ENCODE measurements at regions not wholly inside any gene's neighbourhood (a gene's known extent, or its start where the extent isn't known, plus 50 kb on each side); places are given as distances from the start of the nearest gene placed in this dataset.

DNA sequence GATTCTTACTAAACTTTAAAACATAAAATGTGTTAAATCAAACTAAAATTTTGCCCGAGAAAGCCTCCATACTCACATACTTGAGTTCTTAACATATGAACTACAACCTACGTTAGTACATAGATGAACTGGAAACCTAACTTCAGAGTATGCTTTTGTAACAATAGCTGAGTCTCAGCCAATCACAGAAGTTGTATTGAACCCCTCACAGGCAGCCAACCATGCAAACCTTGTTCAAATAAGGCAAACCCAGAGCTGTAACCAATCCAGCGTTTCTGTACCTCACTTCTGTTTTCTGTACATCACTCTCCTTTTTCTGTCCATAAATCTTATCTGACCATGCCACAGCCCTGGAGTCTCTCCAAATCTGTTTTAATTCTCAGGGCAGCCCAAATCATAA is 157.3 kb upstream of the COL1A2 start:
- ATAC-seq = no peak

DNA sequence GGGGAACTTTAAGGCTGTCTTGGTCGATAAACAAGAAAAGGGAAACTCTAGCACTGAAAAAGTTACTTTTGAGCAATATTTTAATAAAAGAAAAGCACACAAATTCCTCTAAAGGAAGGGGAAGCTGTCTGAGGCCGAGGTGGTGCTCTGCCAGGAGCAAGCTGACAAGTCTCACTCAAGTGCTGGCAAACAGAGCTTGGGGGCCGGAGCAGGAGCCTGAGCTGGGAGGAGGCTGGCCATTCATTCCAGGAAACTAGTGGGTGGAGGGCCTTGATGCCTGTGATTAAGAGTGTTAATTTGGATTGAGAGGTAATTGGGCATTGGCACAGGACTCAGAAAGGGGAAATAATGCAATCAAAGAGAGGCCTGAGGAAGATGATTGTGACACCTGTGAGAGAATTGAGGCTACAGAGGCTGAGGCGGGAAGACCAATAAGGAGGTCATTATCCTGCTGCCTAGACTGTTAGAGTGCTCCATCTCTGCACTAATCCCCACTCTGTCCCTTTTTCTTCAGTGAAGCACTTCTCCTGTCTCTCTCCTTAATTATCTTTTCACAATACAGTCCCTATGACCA is 154.9 kb upstream of the COL1A2 start:
- no peak for ATAC-seq

DNA sequence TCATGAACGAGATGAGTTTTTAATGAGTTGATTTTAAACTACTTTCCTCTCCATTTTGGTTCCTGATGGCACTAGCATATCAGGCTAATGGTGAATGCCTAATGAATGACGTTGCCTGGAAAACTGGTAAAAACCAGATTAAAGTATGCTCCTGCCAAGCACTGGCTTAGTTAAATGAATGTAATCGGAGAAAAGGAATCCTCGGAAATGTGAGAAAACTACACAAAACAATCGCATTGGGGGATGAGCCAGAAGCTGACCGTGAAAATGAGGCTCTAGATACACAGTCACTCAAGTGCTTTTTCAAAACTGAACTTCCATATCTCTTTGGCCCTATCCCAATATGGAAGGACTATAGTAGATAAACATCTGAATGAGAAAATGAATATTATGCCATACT is 153.8 kb upstream of the COL1A2 start:
- ATAC-seq = no peak

DNA sequence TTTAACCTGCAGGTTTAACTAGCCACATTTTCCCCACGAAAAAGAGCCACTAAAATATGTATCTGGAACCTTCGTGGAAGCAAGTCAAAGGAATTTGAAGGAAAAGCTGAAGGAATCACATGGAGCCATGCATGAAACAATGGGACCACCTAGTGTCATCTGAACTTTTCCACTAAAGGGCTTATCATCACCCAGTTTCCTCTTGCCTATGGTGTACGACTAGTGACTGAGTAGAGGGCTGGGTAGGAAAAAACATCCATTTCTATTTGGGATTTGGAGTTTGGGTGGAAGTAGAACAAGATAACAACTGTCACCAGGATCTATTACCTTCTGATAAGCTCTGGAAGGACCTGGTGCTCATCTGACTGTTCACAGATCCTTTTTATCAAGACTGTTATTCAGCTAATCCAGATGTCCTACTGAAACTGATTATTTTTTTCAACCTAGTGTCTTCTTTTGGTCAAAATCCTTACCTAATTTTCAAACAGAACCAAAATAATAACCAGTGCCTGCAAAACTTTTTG is 153.2 kb upstream of the COL1A2 start:
- ATAC-seq = no peak

DNA sequence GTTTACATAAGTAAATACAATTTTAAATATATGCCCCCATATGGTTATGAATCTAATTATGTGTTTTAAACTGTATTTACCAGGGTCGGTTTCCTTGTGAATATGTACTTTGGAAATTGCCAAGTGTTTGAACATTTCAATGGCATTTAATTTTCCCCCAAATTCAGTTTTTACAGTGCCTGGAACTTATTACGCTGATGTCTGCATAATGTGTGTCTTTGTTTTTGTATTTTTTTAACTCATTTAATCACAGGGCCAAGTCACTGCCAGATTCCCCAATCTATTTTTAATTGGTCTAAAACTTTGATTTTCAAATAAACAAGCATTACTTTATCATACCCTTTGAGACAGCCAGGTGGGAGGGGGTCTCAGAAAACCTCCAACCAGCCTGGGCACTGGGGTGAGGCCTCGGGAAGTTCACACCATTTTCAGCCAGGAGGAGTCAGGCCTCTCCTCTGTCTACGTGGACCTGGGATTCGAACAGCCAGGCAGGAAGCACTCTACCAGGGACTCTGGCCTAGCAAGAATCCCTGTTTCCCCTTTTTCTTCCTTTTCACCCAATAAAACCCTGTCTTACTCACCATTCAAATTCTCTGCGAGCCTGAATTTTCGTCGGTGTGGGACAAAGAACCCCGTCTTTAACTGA is 151.5 kb upstream of the COL1A2 start:
- no peak for ATAC-seq

DNA sequence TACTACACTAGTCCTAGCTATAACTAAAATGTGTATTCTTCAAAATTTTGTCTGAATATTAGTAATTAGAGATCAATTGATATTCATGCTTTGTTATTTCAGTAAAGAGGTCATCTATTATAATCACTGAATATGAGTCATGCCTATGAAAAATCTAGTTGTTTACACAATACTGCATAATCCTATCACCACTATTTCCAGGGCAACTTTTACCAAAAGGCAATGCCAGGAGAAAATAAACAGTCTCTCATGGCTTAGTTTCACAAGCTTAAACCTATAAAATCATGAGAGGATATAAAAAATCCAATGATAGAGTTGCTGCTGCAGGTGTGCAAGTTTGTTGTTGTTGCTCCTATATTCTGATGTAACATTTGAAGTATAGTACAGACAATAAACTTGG is 149.9 kb upstream of the COL1A2 start:
- ATAC-seq = no peak

DNA sequence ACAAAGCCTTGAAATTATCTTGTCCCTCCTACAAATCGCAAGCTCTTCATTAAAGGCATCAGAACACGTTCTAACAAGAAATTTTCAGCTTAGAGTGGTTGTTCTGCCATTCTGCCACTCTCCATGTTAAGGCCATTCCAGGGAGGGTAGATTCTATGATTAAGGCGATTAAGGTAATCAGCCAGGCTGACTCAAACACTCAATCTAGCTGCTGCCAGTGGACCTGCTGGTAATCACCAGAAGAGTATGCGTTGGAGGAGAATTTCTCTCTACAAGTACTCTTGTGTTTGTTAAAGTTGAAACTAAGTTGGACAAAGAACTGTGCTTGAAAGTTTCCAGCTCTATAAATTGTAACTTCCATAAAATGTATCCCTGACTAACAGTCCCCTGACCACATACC is 149.2 kb upstream of the COL1A2 start:
- no peak for ATAC-seq

DNA sequence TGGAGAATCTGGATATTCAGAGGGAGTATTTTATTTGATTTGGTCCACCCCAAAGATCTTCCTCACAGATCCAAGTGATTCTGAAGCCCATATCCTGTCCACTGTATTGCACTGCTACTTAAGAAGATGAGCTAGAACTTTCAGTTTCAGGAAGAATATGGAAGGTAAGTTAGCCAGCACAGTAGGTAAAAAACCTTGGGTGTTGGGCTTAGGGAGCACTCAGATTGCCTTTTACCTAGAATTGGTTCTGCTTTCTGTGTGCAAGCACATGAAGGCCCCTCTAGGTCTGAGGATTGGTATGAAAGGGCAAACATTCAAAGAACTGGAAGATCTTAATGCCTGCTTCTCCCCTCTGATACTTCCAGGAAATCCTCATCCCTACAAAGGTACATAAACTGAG is 146.7 kb upstream of the COL1A2 start:
- no peak for ATAC-seq

DNA sequence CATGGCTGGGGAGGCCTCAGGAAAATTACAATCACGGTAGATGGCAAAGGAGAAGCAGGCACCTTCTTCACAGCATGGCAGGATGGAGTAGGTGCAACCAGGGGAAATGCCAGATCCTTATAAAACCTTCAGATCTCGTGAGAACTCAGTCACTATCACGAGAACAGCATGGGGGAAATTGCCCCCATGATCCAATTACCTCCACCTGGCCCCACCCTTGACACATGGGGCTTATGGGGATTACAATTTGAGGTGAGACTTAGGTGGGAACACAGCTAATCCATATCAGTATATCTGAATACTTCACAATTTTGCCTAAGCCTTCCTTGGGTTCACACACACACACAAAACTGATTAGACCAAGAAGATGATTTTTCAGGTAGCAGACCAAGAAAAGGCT is 145.1 kb upstream of the COL1A2 start:
- no peak for ATAC-seq

DNA sequence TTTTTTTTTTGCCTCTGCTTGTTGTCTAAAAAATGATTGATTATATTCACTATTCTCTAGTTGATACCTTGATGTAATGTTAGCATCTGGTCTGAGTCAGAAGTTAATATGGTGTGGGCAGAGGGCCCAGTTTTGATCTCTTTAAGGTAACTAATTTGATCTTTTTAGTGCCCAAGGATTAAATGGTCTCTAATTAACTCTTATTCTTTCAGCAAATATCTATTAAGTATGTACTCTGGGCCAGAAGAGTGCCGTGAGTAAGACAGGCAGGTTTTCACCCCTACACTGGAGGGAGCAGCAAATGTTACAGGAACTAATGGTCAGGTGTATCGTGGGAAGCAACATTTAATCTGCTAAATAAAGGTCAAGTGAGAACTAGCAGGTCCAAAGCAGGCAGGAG is 144.6 kb upstream of the COL1A2 start:
- ATAC-seq = no peak

DNA sequence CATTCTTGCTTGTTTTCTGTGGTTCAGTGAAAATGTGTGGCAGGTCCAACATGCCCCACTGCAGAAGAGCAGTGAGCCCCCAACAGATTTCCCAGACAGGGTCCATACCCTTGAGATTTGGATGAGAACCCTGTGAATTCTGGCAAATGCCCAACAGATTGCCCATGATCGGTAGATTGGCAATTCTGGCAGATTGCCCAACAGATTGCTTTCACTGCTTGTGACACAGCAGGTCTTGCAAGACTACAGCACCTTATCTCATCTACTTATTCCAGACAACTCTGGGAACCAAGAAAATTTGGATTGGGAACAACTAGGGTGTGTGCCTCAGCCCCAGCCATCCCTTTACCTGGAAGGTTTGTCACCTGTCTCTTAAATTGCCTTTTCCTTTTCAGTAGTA is 143.7 kb upstream of the COL1A2 start:
- ATAC-seq = no peak

DNA sequence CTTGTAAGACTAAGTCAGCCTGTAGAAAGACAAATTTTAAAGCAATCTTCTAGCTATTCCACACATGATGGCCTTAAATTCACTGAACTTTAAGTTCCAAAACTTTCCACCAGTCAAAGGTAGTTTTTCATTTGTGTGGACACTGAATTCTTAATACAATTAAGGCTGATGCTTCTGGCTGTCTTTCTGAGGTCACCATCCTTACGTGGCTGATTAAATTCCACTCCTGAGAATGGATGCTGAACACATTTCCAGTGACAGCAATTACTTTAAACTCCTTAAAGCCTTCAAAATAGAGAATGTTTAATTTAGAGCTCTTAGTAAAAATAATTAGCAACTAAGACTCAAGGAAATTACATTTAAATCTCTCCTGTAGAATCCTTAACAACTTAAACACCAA is 142.6 kb upstream of the COL1A2 start:
- no peak for ATAC-seq

DNA sequence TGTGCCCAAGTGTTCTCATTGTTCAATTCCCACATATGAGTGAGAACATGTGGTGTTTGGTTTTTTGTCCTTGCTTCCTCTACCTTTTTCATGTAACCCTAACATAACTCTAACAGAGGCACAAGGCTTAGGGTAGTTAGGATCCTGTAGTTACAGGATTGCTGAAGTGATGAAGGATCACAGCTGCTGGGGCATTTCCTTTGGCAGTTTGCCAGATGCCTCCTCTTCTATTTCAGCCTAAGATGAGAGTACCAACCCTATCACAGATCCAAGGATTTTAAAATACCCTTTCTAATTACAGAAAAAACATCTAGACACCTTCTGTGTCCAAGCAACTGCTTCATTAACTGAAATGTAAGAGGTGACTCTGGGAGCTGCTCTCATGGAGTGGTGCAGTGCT is 141.7 kb upstream of the COL1A2 start:
- no peak for ATAC-seq

DNA sequence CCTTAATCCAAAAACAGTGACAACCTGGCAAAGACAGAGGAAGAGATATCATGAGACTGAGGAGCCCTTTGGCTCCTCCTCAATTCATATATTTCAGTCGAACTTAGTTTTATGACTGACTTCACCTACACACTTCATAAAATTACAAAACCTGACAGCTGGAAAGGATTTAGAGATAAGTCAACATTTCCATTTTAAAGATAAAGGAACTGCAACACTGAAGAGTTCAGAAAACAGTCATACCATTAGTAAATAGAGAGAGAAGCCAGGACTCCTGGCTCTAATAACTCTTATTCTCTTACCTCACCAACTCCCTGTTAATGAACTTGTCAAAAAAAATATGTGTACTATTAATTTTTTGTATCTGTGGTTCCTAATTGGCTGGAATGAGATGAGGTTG is 141.0 kb upstream of the COL1A2 start:
- no peak for ATAC-seq

DNA sequence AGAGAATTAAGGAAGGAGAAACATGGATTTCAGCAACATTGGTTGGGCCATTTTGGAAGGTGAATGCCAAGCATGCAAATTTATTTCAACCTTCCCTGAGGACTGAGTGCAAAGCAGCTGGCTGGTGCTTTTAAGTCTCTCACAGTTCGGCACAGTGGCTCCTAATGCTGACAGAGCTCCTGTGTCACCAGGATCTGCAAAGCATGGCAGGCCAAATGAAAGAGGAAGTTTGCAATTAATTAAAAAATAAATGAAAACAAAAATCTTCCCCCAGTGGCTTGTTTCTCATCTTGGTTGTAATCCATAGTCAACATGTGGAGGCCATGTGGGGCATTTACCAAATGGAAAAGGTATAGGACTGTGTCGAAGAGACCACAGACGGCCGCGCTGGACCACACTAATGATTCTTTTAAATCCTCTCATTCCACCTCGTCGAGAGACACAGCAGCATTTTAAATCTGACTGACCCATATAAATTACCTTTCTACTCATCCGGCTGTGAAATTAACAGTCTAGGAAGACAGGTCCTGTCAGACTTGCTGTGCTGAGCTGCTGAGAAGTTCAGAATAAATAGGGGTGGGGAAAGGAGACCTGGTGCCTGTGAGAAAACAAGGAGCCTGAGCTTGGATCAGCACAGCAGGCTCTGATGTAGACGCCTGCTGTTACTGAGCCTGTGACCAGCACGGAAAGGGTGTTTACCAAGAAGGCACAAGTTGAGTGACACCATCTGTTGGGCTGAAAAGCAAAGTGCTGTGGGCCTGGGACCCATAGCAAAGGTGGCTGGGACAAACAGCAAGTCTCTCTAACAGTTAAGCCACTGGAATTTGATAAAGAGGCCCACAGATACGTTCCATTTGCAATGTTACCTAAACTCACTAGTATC is 136.0 kb upstream of the COL1A2 start:
- ATAC-seq = no peak

DNA sequence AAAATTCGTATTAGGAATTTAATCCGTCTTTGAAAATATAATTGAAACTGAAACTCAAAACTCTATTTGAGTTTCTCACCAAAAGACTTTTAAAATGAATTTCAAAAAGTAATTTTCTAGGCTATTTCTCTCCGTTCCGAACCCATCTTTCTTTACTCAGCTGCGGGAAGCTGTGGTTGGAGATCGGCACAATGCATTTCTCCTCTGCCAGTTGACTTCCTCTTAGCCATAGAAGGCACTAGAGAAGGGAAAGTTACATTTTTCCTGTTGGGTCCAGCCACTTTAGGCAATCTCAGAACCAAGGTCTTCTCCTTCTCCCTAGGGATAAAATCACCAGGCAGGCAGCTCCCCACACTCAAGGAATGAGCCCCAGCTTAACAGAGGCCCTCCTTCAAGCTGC is 133.6 kb upstream of the COL1A2 start:
- ATAC-seq = no peak

DNA sequence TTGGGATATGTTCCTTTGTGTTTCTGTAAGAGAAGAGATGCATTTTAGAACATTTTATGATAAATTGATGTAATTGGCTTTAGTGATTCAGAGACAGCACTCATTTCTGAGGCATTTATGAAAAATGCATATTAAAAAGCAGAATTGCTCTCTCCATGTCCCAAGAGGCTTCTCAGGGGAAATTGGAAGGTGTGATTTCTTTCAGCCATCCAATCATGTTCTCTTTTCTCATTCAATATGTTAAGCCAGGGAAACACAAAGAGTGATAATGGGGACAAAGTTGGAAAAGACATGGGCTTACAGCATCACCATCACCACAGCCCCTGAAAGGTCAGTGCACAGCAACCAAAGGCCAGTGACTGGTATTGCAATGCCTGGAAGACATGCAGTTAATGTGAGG is 129.9 kb upstream of the COL1A2 start:
- ATAC-seq = no peak

DNA sequence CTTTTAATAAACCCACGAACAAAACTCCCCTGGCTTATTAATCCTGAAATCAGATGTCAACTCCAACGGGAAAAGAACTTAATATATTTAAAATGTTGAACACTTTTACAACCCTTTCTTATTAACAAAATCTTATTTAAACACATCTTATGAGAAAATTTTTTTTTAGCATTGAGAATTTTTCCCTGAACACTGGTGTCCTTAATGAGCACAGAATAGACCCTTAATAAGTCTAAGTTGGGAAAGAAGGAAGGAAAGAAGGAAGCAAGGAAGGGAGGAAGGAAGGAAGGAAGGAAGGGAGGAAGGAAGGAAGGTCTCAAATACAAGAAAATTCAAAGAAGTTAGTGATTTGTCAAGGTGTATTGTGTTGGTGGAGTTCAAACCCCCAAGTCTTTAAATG is 129.2 kb upstream of the COL1A2 start:
- no peak for ATAC-seq

DNA sequence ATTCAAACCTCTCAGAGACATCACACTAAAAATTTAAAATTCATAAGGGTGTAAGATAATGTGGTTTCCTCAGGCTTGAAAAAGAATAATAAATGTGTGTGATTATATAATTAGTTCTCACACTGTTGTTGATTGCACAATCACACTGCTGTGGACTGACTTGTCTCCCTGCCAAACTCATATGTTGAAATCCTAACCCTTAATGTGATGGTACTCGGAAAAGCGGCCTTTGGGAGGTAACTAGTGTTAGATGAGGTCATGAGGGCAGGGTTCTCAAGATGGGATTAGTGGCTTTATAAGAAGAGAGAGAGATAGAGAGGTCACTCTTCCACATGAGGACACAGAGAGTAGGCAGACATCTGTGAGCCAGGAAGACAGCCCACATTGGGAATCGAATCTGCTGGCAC is 128.5 kb upstream of the COL1A2 start:
- ATAC-seq = peak; percentile 63

DNA sequence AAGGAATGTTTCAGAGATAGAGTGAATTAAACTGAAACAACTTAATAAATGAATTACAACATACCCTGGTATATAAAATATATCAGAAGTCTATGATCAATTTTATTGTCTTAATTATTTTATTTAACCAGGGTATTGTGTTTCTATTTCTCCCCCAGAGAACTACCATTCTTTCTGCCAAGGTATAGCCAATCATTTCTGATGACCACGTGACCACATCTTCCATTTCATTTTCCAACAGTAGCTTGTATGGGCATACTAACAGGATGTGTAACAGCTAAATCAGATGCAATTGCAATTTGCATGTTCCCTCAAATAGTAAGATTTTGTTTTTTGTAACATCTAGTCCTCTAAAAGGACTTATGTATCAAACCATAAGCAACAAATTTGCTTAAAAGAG is 123.9 kb upstream of the COL1A2 start:
- ATAC-seq = no peak

DNA sequence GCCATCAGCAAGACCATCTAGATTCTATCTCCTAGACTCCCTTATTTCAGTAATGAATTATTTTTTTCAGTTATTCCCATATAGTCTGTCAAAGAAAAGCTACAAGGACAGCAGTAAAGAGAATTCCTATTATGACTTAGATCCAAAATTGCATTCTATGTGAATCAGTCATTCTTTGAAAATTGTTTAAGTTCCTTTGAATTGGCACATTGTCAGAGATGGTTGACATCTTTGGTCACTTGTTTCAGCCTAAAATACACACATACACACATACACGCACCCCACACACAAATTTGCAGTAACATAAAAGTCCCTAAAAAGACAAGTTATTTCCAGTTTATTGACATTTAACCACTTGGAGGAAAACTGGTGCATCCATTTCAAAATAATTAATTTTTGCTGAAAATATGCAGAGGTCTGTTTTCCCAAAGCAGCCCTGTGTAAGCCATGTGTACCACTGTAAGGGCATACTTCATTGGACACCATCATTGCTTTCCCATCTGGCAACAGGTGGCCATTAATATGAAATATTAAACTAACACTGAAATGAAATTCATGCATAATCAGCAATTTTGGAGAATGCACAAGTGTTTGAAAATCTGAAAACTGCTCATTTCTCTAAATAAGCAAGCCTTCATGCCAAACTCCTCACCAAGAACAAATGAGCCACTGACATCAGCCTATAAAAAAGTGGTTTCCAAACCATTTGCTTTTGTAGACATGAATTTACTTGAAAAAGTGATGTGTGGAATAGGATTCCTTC is 121.7 kb upstream of the COL1A2 start:
- ATAC-seq = no peak

DNA sequence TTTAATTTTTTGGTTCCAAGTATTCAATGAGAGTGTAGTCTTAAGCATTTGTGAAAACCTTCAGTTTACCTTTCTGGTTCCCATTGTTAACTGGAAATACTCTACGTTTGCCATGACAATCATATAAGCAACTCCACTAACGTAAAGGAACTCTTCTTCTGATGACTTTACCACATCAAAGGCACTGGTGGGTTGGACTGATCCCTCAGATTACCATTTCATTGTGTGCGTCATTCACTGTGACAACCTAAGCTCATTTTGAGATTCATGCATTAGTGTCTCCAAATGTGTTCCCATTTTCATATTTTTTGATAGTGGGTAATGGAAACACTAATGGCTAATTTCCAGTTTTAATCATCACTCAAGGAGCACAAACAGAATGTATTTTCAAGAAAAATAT is 119.9 kb upstream of the COL1A2 start:
- no peak for ATAC-seq

DNA sequence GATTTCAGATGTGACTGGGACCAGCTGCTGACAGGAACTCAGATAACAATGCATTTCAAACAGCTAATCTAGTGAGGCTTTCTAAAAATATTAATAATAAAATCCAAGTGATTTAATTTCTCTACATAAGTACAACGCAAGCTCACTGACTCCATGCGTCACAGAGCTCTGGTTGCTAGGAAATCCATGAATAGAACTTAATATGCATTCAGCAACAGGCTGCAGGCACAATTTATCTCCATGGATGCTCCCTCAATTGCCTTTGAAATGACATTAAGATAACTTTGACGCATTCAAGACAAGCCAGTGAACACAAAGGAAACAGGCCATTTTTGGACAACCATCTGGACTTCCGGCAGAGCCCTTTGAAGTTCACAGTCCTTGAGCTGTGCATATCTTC is 118.7 kb upstream of the COL1A2 start:
- ATAC-seq = no peak

Measured in esophagus mucosa (tissue), 1 donor.